NCI-H526 (cell line): ENCODE measurements at regions not wholly inside any gene's neighbourhood (a gene's known extent, or its start where the extent isn't known, plus 50 kb on each side); places are given as distances from the start of the nearest gene placed in this dataset.
"Not testable (repeated sequence)": the region's sequence is repeated elsewhere in the genome, so short reads cannot be mapped to it uniquely, and the experiment has no call there.

Source experiments
- DNase-seq, 2 experiments: peaks; one replicate each; lab custom pipeline; 2025; lab: John Stamatoyannopoulos, UW

- no peak for DNase-seq
Observed at GRCh38 chr4:122973465-122973864, 51.1 kb upstream of the NUDT6 start.

GRCh38 chr4:122976111-122976510 is 53.7 kb upstream of the NUDT6 start:
- no peak for DNase-seq

GRCh38 chr4:122977103-122977502 is 54.7 kb upstream of the NUDT6 start:
- no peak for DNase-seq

- DNase-seq = no peak
Observed at GRCh38 chr4:122978109-122978508, 55.7 kb upstream of the NUDT6 start.

- DNase-seq = no peak
Observed at GRCh38 chr4:122978789-122979188, 56.4 kb upstream of the NUDT6 start.

- no peak for DNase-seq
Observed at GRCh38 chr4:122980860-122981259, 58.5 kb upstream of the NUDT6 start.

- no peak for DNase-seq
Observed at GRCh38 chr4:122988696-122989095, 66.3 kb upstream of the NUDT6 start.

- DNase-seq = no peak
Observed at GRCh38 chr4:122990891-122991290, 68.5 kb upstream of the NUDT6 start.

- DNase-seq = no peak
Observed at GRCh38 chr4:122992057-122992456, 69.7 kb upstream of the NUDT6 start.

GRCh38 chr4:122992641-122993040 is 70.2 kb upstream of the NUDT6 start:
- DNase-seq = no peak

- DNase-seq = no peak
Observed at GRCh38 chr4:122996350-122996749, 74.0 kb upstream of the NUDT6 start.

- no peak for DNase-seq
Observed at GRCh38 chr4:122997463-122998101, 75.2 kb upstream of the NUDT6 start.

- DNase-seq = not testable (repeated sequence)
Observed at GRCh38 chr4:123004079-123004478, 81.7 kb upstream of the NUDT6 start.

- not testable (repeated sequence) for DNase-seq
Observed at GRCh38 chr4:123005126-123005525, 82.7 kb upstream of the NUDT6 start.

GRCh38 chr4:123007679-123008078 is 85.3 kb upstream of the NUDT6 start:
- DNase-seq = no peak

GRCh38 chr4:123012416-123012815 is 90.0 kb upstream of the NUDT6 start:
- DNase-seq = not testable (repeated sequence)

- no peak for DNase-seq
Observed at GRCh38 chr4:123014038-123014437, 91.6 kb upstream of the NUDT6 start.

- DNase-seq = no peak
Observed at GRCh38 chr4:123017078-123017477, 94.7 kb upstream of the NUDT6 start.

GRCh38 chr4:123017636-123018395 is 95.4 kb upstream of the NUDT6 start:
- no peak for DNase-seq

GRCh38 chr4:123018396-123018775 is 96.0 kb upstream of the NUDT6 start:
- DNase-seq = no peak

GRCh38 chr4:123020285-123020684 is 97.9 kb upstream of the NUDT6 start:
- DNase-seq = no peak

- DNase-seq = no peak
Observed at GRCh38 chr4:123023647-123024046, 101.2 kb upstream of the NUDT6 start.

GRCh38 chr4:123024710-123025109 is 102.3 kb upstream of the NUDT6 start:
- no peak for DNase-seq

- no peak for DNase-seq
Observed at GRCh38 chr4:123025398-123025797, 103.0 kb upstream of the NUDT6 start.
